ENCODE measurements at regions not wholly inside any gene's neighbourhood (a gene's known extent, or its start where the extent isn't known, plus 50 kb on each side); places are given as distances from the start of the nearest gene placed in this dataset.

GRCh38 chr11:97637701-97638100, 1247.9 kb downstream of the JRKL start:
- Histone ChIP-seq H3K4me2 (ENCODE audit: control insufficient read depth, extremely low read depth, insufficient read depth, low read depth, low read length) (no peak overlapping the region), H3K4me1 (ENCODE audit: control insufficient read depth, extremely low read depth, insufficient read depth, low read length) (no peaks in the 10 kb centered on the region)
- no peak for FAIRE-seq

GRCh38 chr11:97638641-97639224, 1248.9 kb downstream of the JRKL start:
- Histone ChIP-seq H3K4me1 (ENCODE audit: control insufficient read depth, extremely low read depth, insufficient read depth, low read length) (no peaks in the 10 kb centered on the region), H3K4me3 (ENCODE audit: control insufficient read depth in 2 of 3, extremely low read depth in 1 of 3, insufficient read depth in 2 of 3, low read depth in 1 of 3, low read length in 3 of 3) (no peak overlapping the region), H3K27me3 (ENCODE audit: control insufficient read depth, extremely low read depth, insufficient read depth, low read length) (no peaks in the 10 kb centered on the region), H2AFZ (ENCODE audit: control insufficient read depth, low read length) (no peak overlapping the region), H3K9ac (ENCODE audit: control insufficient read depth, extremely low read depth, insufficient read depth, low read length) (no peak overlapping the region), H3K79me2 (ENCODE audit: control insufficient read depth, insufficient read depth, low read length) (no peaks in the 10 kb centered on the region), H3K9me1 (ENCODE audit: control insufficient read depth, extremely low read depth, insufficient read depth, low read length) (no peaks in the 10 kb centered on the region), H3K36me3 (ENCODE audit: control insufficient read depth in 2 of 2, extremely low read depth in 1 of 2, insufficient read depth in 2 of 2, low read length in 2 of 2) (no peaks in the 10 kb centered on the region), H3K9me3 (ENCODE audit: control insufficient read depth, low read depth, low read length) (no peaks in the 10 kb centered on the region), H3K4me2 (ENCODE audit: control insufficient read depth, extremely low read depth, insufficient read depth, low read depth, low read length) (no peak overlapping the region), H4K20me1 (ENCODE audit: control insufficient read depth, extremely low read depth, insufficient read depth, low read length) (no peaks in the 10 kb centered on the region), H3K27ac (ENCODE audit: control insufficient read depth, insufficient read depth, low read length) (no peak overlapping the region)
- no peak for DNase-seq (ENCODE audit: low read depth, low spot score)
- FAIRE-seq: no peak
- dilution Hi-C loops (cut with MboI; ENCODE audit: extremely low pct_ligation_motif_present, low sequenced_read_pairs): no loop called here
- TF ChIP-seq CTCF (optimal IDR thresholded peaks at IDR 0.05 in 1 of 3, IDR thresholded peaks at IDR 0.05 in 1 of 3, conservative IDR thresholded peaks at IDR 0.05 in 1 of 3; ENCODE audit: extremely low read depth in 1 of 3, insufficient read depth in 2 of 3, low read length in 3 of 3) (no peak), EZH2 (IDR thresholded peaks at IDR 0.05; ENCODE audit: low read length) (no peak)

More at GRCh38 chr11:97637701-97638100, 1247.9 kb downstream of the JRKL start:
- Histone ChIP-seq H3K79me2 (ENCODE audit: control insufficient read depth, insufficient read depth, low read length) (no peaks in the 10 kb centered on the region), H3K9me1 (ENCODE audit: control insufficient read depth, extremely low read depth, insufficient read depth, low read length) (no peaks in the 10 kb centered on the region), H4K20me1 (ENCODE audit: control insufficient read depth, extremely low read depth, insufficient read depth, low read length) (no peaks in the 10 kb centered on the region), H3K9me3 (ENCODE audit: control insufficient read depth, low read depth, low read length) (no peaks in the 10 kb centered on the region), H3K9ac (ENCODE audit: control insufficient read depth, extremely low read depth, insufficient read depth, low read length) (no peak overlapping the region), H3K27me3 (ENCODE audit: control insufficient read depth, extremely low read depth, insufficient read depth, low read length) (no peaks in the 10 kb centered on the region), H3K4me3 (ENCODE audit: control insufficient read depth in 2 of 3, extremely low read depth in 1 of 3, insufficient read depth in 2 of 3, low read depth in 1 of 3, low read length in 3 of 3) (no peak overlapping the region), H2AFZ (ENCODE audit: control insufficient read depth, low read length) (no peak overlapping the region), H3K36me3 (ENCODE audit: control insufficient read depth in 2 of 2, extremely low read depth in 1 of 2, insufficient read depth in 2 of 2, low read length in 2 of 2) (no peaks in the 10 kb centered on the region), H3K27ac (ENCODE audit: control insufficient read depth, insufficient read depth, low read length) (no peak overlapping the region)
- dilution Hi-C loops (cut with MboI; ENCODE audit: extremely low pct_ligation_motif_present, low sequenced_read_pairs): no loop called here
- no peak for TF ChIP-seq CTCF (optimal IDR thresholded peaks at IDR 0.05 in 1 of 3, IDR thresholded peaks at IDR 0.05 in 1 of 3, conservative IDR thresholded peaks at IDR 0.05 in 1 of 3; ENCODE audit: extremely low read depth in 1 of 3, insufficient read depth in 2 of 3, low read length in 3 of 3)
- TF ChIP-seq EZH2 (IDR thresholded peaks at IDR 0.05; ENCODE audit: low read length): no peak
- no peak for DNase-seq (ENCODE audit: low read depth, low spot score)
